Islet of Langerhans (tissue), 1 donor: ENCODE measurements at regions not wholly inside any gene's neighbourhood (a gene's known extent, or its start where the extent isn't known, plus 50 kb on each side); places are given as distances from the start of the nearest gene placed in this dataset.
A peak's percentile ranks its signal among the peaks of the same experiment; 100 is the strongest.
"Not testable (repeated sequence)": the region's sequence is repeated elsewhere in the genome, so short reads cannot be mapped to it uniquely, and the experiment has no call there.

ENCODE experiments used
- FAIRE-seq: peaks from one replicate; lab custom pipeline; 2011; peaks lifted over from hg19 to GRCh38; lab: Jason Lieb, UNC

DNA sequence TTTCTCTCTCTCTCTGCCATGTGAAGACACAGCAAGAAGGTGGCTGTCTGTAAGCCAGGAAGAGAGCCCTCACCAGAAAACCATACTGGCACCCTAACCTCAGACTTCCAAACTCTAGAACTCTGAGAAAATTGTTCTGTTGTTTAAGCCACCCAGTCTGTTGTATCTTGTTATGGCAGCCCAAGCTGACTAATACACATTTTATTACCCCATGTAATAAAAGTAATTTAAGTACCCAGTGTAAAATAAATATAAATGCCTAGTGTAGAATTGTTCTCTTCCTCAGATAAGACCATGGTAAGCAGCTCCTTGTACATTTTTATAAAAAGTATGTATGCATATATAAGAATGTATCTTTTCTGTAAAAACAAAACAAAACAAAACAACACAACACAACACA is 119.7 kb downstream of the DTL start:
- no peak for FAIRE-seq

DNA sequence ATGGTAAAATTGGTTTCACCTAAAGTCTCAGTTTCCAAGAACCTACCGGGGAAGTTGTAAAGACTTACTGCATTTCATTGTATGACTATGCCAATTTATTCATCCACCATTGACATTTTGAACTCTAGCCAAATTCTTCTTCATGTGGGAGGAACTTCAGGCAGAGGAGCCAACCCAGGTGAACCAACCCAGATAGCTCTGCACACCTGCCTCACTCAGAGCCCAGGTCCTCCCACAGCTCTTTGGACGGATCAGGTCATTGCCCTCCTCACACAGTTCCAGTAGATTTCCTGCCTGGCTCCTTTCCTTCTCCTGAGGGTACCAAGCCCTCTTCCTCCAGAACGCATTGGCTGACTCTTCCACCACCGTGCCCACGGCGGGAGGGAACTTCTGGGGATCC is 121.7 kb downstream of the DTL start:
- FAIRE-seq: no peak

DNA sequence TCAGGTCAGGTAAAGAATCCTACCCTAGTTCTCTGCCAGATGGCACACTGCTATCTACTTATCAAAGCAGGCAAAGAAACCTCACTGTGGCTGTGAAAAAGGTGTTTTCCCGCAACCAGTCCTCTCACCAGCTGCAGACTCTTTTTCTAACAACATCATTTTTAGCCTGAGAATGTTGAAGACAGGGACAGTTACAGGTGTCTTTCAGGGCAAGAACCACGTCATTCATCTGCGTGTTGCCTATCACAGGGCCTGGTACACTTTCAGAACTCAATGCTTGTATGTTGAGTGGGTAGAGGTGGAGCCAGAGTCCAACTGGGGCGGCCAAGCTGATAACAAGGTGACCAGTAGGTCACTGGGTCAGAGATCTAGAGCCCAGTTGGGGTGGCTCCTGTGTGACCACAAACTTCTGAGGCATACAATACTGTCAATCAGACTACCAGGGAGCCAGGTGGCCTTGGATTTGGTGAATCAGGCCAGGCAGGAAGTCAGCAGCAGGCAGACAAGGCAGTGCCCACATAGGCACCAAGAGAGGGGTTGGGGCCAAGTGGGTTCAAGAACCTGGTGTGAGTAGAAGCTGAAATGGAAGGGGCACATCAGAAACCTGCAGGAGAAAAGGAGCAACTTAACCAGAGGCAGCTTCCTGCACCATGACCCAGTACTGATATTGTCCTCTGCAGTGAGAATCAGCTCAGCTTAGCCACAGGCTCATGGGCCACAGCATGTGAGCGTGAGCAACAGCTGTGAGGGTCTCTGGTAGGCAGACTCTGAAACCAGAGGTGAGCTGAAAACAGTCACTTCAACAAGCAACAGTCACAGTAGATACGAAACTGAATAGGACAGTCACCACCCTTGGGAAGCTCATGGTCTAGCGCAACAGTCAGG is 123.6 kb downstream of the DTL start:
- FAIRE-seq: no peak

DNA sequence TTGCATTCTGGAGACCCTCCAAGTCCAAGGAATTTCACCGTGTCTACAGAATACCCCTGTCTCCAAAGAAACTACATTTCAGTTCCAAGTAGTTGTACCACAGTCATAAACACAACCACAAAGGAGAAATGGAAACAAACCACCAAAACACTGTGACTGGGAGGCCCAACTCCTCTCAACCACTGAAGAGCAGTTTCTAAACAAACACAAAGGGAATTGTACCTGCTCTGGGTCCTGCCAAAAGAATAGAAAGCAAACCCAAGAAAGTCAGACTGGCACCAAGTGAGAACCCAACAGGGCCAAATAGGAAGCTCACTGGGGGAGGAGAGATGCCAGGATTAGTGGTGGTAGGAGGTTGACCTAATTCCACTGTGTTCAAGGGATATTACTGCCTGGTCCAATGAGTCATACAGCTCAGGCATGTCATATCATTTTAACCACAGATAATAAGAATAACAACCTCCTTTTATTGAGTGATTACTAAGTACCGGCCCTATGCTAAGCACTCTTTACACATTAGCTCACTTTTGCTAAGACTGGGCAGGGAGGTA is 123.9 kb upstream of the PPP2R5A start:
- no peak for FAIRE-seq

DNA sequence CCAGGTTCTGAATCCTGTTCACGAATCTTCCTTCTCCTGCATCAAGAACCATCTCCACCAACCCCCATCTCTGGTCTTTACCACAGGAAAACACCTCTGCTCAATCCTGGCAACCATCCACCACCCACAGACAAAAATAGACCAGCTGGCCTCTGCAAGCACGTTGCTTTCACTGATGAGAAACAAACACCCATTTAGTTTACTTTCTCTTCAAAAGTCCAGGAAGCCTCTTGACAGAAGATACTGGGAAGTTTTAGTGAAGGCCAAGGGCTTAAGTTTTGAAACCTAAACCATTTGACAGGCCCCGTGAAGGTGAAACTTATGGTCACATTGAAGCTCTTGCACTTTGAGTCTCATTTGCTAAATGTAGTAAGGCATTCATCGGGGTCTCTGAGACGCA is 122.6 kb upstream of the PPP2R5A start:
- peak; percentile 79 for FAIRE-seq

DNA sequence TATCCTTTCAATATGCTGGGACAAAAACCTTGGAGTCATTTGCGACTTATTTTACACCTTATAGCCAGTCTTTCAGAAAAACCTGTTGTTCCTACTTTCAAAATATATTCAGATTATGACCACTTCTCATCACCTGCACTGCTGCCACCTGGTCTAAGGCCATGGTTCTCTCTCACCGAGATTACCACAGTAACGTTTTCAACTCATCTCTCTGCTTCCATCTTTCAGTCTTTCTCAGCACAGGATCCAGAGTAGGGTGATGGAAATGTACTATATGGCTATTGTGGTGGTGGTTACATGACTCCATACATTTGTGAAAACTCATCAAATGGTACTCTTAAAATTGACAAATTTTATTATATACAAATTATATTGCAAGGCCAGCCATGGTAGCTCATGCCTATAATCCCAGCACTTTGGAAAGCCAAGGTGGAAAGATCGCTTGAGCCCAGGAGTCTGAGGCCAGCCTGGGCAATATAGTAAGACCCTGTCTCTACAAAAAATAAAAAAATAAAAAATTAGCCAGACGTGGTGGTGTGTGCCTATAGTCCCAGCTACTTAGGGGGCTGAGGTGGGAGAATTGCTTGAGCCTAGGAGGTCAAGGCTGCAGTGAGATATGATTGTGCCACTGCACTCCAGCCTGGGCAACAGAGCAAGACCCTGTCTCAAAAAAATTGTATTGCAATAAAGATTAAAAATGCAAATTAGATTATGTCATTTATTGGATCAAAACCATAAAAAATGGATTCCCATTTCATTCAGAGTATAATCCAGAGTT is 120.9 kb upstream of the PPP2R5A start:
- no peak for FAIRE-seq

DNA sequence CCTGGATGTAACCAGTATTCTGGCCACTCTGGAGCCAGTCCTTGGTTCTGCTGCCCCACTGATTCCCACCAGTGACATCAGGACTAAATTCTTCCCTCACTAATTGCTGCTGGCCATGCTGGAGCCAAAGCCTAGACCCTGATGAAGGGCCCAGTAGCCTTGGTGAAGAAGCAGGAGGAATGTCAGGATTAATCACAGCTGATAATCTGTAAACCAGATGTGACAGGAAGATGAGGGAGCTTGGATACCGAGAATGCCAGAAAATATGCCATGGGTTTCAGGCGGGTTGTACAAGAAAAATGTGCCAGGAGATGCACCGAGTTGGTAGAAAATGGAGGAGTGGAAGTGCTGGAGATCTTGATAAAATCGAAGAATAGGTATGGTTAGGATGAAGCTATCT is 119.0 kb upstream of the PPP2R5A start:
- no peak for FAIRE-seq

DNA sequence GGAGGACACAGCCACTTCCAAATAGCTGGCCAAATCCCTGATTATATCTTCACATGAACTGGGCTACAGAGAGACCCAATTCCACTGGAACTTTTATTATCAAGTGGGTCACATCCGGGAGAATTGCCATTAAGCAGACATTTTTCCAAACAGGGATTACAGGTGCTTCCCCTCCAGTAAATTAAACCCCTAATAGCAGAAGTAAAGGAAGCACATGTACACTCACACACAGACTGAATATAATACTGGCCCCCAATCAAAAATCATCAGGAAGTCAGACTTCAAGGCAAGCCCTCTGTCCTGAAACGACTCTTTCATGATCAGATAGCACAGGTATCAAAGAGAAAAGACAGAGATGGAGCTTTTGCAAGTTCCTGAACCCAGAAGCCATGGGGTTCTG is 118.6 kb upstream of the PPP2R5A start:
- FAIRE-seq: no peak

DNA sequence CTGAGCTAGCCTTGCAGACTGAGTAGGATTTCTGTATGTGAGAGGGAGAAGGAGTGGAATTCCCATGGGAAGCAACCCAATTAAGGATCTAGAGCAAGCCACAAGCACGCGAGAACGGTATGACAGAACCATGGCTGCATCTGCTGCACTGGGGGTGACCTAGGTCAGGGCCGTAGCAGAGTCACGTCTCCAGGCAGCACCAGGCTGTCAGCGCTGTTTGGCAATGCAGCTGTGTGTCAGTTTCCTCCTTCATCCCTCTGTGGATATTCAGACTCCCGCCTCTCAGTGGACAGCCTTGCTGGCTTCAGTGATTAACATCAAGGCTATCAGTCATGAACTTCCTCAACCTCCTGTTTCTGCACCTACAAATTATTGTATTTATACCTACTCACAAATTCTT is 118.1 kb upstream of the PPP2R5A start:
- FAIRE-seq: no peak

DNA sequence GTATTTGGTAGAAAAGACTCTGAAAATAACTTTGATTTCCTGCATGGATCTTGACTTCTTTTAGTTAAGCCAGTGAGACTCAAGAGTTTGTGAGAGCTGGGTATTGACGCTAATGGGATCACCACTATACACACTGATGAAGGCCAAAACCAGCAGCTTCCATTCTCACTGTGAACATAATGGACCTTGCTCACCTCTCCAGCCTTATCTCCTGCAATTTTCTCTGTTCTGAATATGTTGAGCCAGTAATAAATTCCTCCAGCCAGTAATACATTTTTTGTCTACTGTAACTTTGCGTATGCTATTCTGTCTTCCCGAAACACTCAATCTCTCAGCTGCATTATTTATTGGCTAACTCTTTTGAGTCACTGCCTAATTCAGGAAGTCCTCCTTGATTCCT is 111.6 kb upstream of the PPP2R5A start:
- FAIRE-seq: no peak

DNA sequence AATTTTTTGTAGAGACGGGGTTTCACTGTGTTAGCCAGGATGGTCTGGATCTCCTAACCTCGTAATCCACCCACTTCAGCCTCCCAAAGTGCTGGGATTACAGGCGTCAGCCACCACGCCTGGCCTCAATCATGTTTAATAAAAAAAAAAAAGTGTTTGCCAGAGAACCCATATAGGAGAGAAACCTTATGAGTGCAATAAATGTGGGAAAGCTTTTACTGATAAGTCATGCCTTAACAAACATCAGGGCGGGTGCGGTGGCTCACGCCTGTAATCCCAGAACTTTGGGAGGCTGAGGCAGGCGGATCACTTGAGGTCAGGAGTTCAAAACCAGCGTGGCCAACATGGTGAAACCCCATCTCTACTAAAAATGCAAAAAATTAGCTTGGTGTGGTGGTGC is 110.9 kb upstream of the PPP2R5A start:
- not testable (repeated sequence) for FAIRE-seq

DNA sequence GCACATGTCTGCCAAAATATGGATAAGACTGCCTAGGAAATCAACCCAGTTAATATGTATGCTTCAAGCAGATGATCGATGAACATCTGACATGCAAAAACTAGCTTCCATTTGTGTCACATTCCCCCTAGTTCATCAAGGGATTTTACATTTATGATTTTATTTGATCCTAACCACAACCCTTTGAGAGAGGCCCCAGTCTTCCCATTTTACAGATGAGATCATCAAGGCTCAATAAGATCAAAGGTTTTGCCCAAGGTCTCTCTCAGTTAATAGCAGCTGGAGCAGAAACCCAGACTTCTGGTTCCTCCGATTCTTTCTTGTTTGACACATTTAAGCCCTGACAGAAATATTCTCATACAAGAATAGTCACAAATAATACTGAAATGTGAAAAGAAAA is 107.7 kb upstream of the PPP2R5A start:
- no peak for FAIRE-seq

DNA sequence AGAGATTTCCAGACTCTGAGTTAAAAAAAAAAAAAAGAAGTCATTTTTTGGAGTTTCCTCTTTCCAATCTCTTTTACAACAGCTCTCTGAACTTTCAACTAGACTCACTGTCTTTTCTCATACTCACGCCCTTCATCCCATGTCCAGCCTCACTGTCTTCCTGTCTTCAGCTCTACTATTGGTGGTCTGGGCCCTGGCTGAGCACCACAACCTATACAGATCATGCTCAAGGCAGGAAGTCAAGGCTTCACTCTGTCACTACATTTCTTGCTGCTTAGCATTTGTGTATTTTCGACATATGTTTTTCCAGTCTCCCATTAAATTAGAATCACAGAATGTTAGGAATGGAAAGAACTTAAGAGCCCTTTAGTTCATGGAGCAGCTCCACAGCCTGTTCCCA is 106.4 kb upstream of the PPP2R5A start:
- FAIRE-seq: no peak

DNA sequence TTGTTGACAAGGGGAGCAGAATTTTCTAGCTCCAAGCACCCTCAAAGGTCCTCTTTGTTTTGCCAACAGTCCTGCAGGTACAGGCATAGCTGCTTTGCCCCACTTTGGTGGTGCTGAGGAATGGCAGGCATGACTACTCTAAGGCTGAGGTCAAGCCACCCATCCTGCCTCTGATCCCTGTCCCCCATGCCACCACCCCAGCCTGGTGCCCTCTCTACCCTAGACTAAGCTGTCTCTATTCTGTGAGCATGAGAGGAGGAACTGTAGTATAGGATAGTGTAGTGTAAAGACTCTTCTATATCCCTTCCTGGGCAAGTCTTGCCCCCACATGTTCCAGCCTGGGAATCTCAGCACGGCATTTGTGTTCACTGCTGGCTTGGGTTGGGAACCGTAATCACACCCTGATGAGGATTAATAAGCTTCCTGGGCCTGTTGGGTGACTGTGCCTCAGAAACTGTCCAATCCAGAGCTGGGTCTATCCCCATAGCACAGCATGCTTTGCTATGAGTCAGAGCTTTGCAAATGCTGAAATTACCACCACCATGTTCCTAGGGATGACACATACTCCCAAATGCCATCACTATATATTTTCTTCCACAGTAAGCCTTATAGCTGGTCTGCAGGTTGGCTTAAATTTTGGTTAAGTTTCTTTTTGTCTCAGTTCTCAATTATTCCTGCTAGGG is 105.7 kb upstream of the PPP2R5A start:
- no peak for FAIRE-seq

DNA sequence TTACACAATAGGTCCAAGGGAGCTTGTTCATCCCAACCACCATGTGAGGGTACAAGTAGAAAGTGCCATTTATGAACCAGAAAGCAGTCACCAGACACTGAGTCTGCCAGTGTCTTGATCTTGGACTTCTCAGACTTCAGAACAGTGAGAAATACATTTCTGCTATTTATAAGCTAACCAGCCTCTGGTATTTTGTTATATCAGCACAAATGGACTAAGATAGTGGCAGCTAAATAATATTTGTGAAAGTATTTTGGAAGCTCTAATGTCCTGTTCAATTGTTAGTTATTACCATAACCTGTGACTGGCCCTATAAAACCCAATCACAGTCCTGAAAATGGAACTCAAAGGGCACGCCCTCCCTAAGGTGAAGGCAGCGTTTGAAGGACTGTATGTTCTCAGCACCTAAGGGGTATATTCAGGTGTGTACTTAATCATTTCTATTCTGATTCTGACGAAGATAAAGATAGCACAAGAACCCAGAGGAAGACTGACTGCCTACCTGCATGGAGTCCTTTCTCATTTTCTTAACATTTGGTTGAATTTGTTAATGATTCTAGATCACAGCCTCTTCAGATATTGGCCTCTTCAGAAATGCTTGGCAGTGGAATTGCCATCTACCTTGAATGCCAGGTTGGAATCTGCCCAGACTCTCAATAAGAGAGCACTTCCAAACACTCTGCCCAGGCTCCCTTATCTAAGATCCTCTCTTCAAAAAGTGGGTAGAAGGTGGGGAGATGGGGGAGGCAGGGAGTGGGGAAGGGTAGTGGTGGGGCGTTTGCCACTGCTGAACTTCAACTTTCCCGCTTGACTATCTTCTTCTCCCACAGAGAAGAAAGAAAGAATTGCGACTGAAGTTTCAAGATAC is 104.0 kb upstream of the PPP2R5A start:
- FAIRE-seq: no peak

DNA sequence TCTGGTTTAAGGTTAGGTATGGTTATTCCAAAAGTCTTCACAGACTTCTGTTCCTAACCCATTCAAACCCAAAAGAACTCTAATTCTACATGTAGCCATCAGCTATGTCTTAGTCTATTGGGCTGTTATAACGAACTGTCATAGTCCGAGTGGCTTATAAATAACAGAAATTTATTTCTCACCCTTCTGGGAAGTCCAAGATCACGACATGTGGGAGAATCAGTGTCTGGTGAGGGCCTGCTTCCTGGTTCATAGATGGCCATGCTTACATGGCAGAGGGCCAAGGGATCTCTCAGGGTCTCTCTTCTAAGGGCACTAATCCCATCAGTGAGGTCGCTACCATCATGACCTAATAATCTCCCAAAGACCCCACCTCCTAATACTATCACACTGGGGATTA is 103.0 kb upstream of the PPP2R5A start:
- FAIRE-seq: no peak

DNA sequence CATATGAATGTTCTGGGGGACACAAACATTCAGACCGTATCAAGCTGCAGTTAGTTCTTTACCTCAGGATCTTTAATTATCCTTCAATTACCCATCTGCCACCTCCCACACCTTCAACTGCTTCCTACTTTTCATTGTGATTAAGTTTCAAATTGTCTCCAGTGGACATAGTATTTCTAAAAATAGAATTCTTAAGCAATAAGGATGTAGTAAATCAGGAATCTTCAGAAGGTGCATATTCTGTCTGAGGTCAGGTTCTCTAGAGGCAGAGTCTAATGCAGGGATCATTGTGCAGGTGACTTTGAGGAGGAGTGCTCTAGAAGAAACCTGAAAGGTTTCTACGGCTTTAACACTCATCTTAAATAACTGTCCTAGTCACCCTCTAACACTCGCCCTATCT is 102.6 kb upstream of the PPP2R5A start:
- FAIRE-seq: no peak

DNA sequence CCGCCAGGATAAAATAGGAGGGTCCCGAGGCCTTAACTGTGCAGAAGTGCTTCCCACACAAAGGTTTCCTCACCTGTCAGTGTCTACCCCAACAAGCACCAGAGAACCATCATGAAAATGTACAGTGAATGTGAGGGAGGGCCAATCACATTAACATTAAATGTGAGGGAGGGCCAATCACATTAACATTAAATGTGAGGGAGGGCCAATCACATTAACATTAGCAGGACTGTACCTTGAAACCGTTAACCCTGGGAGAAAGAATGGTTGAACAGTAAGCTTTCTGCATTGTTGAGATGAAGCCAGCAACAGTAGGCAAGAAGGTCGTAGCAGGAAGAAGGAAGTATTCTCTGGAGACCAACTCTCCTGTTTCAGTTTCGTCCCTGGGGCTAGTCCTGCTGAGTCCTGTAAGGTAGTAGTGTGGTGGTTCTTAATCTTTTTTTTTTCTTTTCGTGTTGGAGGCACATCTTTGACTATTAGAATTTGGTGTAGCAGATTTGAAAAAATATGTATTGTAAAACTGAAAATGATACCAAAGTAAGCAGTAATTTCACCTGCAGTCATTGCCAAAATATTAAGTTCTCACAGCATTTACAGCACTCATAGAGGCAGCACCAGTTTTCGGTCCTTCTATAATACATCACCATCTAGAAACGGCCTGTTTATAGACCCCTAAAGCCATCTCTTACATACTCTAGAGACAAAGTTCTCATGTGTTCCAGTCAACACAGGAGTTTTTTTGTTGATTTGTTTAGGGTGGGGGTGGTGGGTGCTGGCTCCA is 98.6 kb upstream of the PPP2R5A start:
- FAIRE-seq: no peak

DNA sequence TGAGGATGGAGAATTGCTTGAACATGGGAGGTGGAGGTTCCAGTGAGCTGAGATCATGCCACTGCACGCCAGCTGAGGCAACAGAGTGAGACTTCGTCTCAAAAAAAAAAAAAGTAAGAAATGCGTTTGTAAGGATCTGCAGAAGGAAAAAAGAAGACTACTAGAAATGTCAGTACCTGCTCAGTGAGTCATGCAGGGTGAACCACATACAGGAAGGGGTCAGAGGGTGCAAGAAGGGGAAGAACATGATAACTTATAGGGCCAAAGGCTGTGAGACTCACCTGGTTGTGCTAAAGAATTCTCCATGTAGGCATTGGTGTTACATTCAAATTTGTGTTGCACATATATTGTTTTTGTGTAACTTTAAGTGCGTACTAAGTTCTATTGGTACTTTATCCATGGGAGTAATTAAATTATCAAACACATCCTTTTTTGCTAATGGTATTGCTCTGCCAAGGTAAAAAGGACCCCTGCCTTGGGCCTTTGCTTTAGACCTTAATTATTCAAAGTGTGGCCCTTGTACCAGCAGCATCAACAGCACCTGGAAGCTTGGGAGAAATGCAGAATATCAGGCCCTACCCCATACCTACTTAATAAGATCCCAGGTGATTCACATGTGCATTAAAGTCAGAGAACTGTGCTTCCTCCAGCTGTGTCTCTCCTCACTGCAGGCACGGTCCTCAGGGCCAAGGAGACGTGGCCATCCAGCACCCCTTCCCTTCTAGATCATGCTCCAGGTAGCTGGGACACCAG is 96.4 kb upstream of the PPP2R5A start:
- FAIRE-seq: no peak

DNA sequence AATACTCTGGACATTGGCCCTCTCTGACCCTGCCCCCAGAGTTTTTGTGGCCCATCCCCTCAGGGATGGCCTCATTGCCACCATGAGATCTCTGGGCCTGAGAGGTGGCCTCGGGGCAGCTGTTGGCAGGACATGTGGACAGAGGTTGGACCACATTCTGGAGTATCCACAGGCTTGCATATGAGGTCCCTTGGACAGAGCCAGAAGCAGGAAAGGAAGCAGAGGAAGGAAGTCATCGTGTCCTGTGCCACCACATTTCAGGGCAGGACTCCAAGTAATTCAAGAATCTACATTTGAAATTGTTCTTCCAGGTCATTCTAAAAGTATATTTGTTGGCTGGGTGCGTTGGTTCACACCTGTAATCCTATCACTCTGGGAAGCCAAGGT is 95.9 kb upstream of the PPP2R5A start:
- FAIRE-seq: no peak
